HT1080 (cell line): ENCODE measurements at regions not wholly inside any gene's neighbourhood (a gene's known extent, or its start where the extent isn't known, plus 50 kb on each side); places are given as distances from the start of the nearest gene placed in this dataset.

Source experiments
- DNase-seq: peaks from one replicate; pipeline ENCODE4 v3.0.0-alpha.2; 2015; ENCODE audit warnings: low read depth

DNA sequence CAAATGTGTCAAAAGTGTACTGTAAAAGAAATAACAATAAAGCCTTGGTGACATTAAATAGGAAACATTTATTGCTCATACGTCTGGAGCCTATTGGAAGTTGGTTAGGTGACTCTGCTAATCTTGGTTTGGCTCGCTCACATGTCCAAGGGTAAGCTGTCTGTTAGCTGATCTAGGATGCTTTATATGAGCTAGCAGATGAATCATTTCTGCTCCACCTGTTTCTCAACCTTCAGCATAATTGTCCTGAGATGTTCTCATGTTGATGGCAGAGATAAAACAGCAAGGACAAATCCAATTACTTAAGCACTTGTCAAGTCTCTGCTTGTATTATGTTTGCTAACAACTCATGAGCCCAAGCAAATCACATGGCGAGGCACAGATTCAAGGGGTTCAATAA is 56.0 kb upstream of the CD53 start:
- no peak for DNase-seq

DNA sequence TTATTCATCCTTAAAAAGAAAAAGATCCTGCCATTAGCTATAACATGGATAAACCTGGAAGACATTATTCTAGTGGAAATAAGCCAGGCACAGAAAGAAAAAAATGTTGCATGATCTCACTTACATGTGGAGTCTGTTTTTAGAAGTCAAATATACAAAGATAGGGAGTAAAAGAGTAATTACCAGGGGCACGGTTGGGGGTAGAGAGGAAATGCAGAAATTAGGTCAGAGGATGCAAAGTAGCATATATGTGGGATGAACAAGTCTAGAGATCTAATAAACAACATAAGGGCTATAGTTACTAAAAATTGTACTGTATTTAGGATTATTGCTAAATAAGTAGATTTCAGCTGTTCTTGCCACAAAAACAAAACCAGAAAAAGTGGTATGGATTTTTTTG is 61.4 kb upstream of the CD53 start:
- no peak for DNase-seq

DNA sequence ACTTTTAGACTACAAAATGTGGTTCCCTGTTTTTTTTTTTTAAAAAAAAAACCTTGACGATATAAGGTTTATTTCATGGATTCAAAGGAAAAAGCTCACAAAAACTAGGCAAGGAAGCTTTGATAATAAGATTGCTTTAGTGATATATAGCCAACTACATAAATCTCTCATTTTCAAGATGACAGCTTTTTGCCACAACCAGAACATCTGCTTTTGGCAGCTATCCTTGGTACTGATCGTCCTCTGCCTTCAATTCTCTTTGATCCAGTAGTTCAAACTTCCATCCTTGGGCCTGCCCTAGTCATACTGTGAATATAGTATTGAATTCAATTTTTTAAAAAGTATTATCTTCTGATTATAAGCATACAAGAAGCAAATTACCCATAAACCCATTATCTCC is 72.9 kb upstream of the CD53 start:
- no peak for DNase-seq

DNA sequence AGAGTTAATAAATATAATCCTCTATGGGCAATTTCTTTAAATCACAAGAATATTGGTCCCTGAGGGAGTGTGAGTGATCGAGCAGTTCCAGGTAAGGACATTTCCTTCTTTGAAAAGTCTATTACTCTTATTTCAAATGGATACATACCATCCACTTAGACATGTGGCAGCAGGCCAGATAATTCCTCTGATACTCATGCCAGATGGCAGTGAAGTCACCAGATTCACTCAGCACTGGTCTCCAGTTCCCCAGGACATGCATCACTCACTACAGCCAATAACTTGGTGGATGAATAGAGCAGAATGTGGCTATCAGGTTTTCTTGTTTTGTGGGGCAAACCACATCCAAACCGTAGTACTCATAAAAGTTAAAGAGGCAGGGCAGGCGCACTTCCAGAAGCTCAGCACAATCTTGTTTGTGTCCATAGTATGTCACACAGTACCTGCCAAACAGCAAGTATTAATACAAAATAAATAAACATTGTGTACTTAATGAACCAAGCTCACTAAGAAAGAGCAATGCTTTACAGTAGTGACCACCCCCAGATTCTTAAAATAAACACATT is 74.2 kb upstream of the CD53 start:
- peak; percentile 1 for DNase-seq

DNA sequence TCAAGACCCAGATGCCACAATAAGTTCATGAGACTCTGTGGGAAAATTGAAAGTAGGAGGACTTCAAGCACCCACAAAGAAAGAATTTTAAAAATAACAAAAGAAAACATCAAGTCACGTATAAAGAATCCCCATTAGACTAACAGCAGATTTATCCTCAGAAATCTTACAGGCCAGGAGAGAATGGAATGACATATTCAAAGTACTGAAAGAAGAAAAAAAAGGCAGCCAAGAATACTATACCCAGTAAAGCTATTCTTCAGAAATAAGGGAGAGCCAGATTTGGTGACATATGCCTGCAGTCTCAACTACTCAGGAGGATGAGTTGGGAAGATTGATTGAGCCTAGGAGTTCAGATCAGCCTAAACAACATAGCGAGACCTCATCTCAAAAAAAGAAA is 84.3 kb upstream of the CD53 start:
- DNase-seq: no peak

DNA sequence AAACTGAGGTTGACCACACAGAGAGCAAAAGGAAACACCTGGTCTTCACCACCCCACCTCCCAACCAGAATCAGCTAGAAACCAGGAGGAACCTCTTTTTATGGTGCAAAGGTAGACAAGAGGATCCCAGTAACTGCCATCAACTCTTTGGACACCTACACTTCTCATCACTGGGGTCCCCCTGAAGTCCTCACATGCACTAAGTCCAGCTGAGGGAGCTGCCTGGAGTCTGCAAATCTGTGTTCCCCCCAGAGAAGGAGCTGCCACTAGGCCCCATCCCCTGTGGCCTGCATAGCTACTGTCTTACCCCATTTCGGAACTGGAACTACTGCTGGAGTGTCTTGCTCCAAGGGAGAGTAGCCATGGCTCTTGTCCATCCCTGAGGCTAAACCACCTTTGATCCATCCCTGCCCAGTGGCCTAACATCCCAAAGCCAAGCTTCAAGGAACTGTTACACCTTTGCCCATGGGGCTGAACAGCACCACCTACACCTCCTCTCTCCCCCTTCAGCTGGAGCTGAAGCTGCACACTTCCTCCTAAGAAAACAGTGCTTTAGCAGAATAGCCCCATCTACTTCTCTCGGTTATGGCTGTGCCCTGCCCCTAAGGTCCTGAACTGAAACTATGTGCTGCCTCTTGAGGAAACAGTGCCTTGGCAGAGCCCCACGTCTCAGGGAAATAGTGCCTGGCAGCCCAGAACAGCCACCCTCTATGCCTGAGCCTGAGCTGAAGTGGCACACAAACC is 85.4 kb upstream of the CD53 start:
- DNase-seq: no peak

DNA sequence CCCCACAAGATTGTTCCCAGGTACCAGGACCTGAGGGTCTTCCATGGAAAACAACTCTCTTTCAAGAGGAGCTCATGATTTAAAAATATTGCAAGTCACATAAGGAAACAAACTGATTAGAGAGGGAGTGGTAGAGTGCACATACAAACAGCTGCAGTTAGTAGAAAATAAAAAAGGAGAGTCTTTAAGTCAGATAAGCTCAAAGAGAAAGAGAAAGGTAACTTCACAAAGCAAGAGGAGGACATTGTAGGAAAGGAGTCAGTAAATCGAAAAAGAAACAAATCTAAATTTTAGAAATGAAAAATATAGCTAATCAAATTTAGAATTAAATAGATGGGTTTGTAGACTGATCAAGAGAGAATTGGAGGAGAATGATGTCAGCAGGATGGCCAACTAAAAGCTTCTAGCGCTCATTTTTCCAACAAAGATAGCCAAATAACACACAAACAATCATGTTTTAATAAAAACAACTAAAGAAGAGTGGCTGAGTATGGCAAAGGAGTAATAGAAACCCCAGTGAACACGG is 86.1 kb upstream of the CD53 start:
- DNase-seq: no peak

DNA sequence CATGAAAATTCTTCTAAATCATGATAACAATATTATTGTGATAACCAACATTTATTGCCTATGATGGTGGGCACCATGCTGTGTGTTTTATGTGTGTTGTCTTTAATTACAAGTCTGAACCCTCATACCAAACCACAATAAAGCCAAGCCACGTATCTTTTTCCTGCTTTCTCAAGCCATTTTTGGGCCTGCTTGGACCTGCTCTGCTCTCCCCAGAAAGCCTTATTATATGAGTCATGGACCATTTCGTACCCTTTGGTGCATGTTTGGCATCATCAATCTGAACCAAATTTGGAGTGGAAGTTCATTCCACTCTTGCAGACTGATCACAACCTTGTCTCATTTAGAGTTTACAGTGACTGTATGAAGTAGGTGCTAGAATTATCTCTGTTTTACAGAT is 87.3 kb upstream of the CD53 start:
- no peak for DNase-seq

DNA sequence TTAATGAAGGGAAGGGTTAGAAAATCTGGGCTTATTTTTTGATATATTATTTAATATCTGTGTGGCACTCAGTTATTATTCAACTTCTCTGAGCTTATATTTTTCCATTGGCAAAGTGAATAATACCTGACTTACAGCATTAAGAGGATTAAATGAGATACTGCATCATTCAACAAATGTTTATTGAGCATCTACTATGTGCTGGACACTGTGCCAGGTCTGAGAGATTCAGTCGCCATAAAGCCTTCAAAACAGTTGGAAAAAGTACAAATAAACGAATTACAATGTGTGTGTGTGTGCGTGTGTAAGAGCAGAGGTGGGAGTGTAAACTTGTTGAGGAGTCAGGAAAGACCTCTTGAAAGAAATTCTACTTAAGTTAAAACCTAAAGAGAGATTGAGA is 87.9 kb upstream of the CD53 start:
- no peak for DNase-seq

DNA sequence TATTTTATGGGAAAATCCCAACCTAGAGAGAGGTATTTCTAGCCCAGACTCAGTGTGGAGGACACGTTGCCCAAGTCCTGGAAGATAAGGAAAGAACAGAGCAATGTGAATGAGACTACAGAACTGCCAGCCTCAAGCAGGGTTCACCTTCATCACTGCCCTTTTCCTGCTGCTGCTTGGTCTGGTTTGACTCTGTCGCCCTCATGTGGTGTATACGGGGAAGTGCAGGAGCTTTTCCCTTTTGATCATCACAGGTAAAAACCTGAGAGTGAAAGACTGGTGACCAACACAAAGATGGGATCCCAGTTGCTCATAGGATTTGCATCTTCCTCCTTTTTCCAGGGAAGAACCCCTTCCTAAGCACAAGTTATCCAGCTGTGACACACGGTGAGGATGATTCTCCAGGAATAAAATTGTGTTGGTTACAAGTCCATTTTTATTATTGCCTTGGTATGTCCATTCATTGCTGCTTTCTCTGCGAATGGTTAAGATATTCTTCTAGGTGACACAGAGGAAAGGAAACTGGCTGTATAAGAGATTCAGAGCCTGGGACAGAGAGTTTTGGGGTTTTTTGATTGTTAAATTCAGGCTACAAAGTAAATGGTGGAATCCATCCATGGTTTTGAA is 89.5 kb upstream of the CD53 start:
- peak; percentile 55 for DNase-seq

DNA sequence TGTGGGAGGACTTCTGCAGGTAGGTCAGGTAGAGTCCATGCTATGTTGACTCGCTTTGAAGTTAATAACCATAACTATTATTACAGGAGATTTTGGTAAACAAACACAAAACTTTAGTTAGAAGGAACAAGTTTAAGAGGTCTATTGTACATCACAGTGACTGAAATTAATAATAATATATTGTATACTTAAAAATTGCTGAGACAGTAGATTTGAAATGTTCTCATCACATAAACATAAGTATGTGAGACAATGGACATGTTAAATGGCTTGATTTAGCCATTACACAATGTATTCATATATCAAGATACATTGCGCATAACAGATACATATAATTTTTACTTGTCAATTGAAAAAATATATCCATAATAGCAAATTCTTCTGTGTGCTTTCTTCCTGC is 91.4 kb upstream of the CD53 start:
- DNase-seq: no peak

DNA sequence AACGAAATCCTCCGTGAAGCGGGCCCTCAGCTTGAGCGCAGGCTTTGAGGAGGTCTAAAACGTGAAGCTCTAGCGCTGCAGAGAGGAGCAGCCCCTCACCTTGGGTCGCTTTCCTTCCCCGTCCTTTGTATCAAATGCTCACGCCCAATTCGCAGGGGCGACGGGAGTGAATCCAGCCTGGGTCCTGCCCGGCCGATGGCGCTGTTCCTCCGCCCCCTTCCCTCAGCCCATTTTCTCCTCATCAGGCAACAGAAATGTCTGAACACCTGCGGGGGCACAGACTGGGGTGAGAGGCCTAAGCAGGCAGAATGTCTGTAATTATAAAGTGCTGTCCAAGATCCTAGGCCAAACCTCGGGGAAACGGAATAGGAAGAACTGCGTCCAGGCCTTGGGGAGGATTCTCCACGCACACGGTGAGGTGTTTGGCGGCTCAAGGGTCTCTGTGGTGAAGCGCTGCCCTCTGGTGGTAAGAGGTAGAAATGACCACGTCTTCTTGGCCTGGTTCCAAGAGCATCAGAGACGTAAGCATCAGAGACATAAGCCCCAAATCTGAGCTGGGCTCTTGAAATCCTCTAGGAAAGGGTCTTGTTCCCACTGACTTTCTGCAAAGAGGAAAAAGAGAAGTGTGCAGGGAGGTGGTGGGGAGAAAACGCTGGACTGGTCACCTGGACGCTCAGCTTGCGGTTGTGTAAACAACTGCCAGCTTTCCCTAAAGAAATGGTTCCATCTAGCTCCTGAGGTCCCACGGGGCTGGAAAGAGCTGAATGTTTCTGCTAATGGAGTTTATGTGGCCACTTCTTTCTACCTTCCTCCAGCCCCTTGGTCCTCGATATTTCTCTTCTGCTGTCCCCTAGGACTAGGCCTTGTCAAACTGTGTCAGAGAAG is 92.1 kb upstream of the CD53 start:
- peak; percentile 74 for DNase-seq

DNA sequence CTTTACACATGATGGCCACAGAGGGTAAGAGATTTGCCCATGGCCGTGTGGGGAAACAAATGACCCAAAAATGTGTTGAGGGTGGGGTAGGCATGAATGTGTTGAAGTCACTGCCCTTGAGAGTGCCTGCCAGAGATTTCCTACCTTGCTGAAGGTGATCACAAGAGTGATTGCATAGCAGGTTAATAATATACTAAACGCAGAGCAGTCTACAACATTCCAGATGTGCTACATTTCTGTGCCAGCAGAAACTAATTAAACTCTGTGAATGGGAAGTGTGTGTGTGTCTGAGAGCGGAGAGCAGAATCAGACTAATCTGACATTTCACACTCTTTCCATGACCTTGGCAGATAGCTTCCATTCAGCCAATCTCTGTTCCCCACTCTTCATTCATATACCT is 93.3 kb upstream of the CD53 start:
- no peak for DNase-seq

DNA sequence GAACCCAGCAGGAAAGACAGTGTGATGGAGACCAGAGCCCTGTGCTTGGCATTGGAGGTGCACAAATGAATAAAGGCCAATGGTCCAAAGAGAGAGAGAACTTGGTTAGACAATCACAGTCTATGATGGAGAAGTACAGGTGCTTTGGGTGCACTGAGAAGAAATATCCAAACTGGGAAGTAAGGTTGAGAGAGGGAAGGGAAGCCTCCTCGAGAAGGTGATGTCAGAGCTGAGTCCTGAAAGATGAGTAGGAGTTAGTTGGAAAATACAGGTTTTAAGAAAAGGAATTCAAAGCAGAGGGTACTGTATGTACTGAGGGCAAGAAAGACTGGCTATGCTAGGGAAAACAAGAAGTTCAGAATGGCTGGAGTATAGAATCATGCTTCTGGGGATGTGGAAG is 94.1 kb upstream of the CD53 start:
- no peak for DNase-seq

DNA sequence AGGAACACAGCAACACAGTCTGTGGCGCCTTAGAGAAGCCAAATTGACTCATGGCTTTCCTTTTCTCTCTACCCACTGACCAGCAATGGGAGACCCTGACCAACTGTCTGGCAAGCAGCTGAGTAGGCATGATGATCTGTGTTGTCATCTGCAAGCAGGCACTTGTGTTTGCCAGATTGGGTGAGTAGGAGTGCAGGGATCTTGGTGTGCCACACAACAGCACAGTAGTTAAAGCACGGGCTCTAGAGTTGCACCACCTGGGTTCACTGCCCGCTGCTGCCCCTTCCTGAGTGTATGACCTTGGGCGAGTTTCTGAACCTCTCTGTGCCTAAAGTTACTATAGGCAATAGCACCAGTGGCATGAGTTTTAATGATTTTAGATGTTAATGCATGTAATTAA is 95.7 kb upstream of the CD53 start:
- no peak for DNase-seq

DNA sequence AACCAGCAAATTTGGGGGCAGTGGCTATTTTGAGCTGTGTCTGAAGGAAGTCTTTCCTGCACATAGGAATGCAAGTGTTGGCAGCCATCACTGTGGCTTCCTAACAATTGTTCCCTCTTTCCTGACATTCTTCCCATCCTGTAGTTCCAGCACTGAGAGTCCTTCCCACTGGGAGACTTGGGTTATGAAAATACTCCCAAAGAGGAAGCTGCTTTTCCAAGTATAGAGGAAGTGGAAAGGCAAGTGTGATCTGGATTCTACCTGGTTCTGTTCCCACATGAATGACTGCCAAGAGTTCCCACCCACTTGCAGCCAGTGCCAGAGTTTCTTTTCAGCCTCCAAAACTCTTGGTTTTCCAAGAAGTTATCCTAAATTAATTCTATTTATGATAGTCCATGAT is 98.5 kb upstream of the CD53 start:
- DNase-seq: no peak

DNA sequence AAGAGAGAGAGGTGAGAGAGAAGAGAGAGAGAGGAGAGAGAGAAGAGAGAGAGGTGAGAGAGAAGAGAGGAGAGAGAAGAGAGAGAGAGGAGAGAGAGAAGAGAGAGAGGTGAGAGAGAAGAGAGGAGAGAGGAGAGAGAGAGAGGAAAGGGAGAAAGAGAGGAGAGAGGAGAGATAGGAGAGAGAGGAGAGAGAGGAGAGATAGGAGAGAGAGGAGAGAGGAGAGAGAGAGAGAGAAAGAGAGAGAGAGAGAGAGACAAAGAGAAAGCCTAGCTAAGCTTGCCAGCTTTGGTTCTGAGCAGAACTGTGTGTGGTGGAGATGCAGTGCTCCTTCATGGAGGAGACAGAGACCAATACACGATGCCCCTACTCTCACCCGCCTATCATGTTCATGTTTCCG is 99.1 kb upstream of the KCNA3 start:
- no peak for DNase-seq

DNA sequence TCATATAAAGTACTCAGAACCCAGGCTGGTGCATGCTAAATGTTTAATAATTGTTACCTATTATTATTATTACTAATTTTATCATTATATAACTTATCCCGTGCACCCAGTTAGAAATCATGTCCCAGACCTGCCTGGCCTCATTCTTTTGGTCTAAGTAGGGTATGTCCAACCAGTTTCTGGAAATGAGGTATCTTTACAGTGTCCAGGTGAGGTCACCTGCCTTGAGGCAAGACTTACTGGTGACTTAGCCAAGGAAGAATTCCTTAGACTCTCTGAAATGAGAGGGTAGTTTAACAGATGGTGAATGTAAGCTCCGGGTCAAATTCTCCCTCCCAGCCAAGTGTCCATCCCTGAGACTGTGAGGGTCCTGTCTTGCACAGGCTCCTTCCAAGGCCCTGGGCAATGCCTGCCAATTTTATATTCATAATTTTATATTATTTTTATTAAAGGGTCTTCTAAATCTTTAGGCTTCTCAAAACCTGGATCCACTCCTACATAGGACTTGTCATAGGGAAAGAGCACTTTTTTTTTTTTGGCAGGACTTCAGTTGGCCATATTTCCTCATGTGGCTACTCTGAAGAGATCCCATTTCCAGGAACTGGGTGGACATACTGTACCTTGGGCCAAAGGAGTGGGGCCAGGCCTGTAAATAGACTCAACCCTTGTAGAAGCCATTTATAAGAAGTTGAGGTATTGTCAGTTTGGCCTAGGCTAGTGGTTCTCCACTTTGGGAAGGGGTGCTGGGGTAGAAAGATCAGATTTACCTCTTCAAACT is 96.7 kb upstream of the KCNA3 start:
- no peak for DNase-seq

DNA sequence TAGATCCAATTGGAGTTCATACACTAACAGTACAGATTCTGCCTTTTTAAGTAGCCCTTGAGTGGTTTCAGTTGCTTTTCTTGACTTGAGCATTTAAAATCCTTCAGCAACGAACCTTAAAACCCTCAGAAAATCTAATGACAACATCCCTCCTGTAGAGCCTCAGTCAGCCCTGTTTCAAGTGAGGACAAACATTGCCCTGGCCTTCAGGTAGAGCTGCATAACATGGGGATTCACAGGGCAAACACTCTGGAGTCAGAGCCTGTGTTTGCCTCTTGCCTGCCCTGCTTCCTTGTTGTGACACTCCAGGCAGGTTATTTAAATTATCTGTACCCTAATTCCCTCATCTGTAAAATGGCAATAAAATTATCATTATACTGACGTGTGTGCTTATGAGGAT is 96.1 kb upstream of the KCNA3 start:
- no peak for DNase-seq

DNA sequence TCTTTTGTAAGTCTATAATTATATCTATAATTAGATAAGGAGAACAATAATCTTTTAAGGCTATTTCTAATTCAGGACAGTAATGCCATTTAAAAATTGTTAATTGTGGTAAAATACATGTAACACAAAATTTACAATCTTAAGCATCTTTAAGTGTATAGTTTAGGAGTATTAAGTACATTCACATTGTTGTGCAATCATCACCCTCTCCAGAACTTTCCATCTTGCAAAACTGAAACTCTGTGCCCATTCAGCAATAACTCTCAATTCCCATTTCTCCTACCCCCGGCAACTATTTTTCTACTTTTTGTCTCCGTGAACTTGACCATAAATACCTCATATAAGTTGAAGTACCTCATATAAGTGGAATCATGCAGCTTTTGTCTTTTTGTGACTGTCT is 93.9 kb upstream of the KCNA3 start:
- no peak for DNase-seq

DNA sequence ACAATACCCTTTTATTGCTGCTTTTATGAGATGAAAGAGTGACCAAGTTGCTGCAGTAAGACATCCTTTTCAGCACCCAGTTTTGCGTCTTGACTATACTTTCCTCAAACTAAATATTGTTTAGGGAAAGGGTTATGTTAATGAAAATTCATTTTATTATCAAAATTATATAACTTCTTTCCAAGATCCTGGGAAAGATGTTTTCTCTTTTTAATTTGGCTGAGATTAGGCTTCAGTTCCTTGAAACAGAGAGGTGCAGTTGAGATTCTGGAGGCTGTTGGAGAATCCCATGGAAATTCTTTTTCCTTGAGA is 91.6 kb upstream of the KCNA3 start:
- DNase-seq: no peak
